ENCODE measurements at regions not wholly inside any gene's neighbourhood (a gene's known extent, or its start where the extent isn't known, plus 50 kb on each side); places are given as distances from the start of the nearest gene placed in this dataset.

GRCh38 chr7:81186691-81187090 is 267.8 kb upstream of the SEMA3C start (continued):
- no peak for TF ChIP-seq SRF (IDR thresholded peaks at IDR 0.05; ENCODE audit: low read depth, low read length)
- TF ChIP-seq RNF2 (IDR thresholded peaks at IDR 0.05; ENCODE audit: borderline replicate concordance, low read depth, low read length, missing control alignments, poor library complexity, severe bottlenecking): no peak
